ENCODE measurements at regions not wholly inside any gene's neighbourhood (a gene's known extent, or its start where the extent isn't known, plus 50 kb on each side); places are given as distances from the start of the nearest gene placed in this dataset.

GRCh38 chr16:59295474-59295873, 561.4 kb upstream of the GOT2 start:
- ATAC-seq (no peak), DNase-seq (no peak)
- no peak for TF ChIP-seq CTCF (conservative IDR thresholded peaks at IDR 0.05; ENCODE audit: low read depth, low read length)
- no TSS peak for BruUV-seq (replicated peaks)
- H2AFZ ChIP-seq (ENCODE audit: low read length), result no peak overlapping the region
- POLR2A ChIA-PET (ENCODE audit: unreplicated experiment), result no interaction called here
- H3K9me3 ChIP-seq (ENCODE audit: low read length), result no peaks in the 10 kb centered on the region
- no peak overlapping the region for H3K4me2 ChIP-seq (ENCODE audit: low read length)
- intact Hi-C loops (cut with micrococcal nuclease), result no loop called here
- H3K79me2 ChIP-seq (ENCODE audit: low read length), result no peaks in the 10 kb centered on the region
- no peaks in the 10 kb centered on the region for H3K36me3 ChIP-seq (ENCODE audit: low read depth, low read length)
- H4K20me1 ChIP-seq (ENCODE audit: low read length), result no peaks in the 10 kb centered on the region
- H3K4me3 ChIP-seq (ENCODE audit: low read length), result no peak overlapping the region
- H3K27me3 ChIP-seq (ENCODE audit: low read length), result no peaks in the 10 kb centered on the region
- H3K9ac ChIP-seq (ENCODE audit: low read length), result no peak overlapping the region
- H3K9me2 ChIP-seq (replicated peaks; ENCODE audit: low read length), result no peaks in the 10 kb centered on the region
- CTCF ChIA-PET, result no interaction called here
- no peak overlapping the region for H3K27ac ChIP-seq (ENCODE audit: low read length)
- H3F3A ChIP-seq (ENCODE audit: low read length, unreplicated experiment), result no peaks in the 10 kb centered on the region
- no peaks in the 10 kb centered on the region for H3K4me1 ChIP-seq (ENCODE audit: insufficient read depth, low read length)

GRCh38 chr16:59290718-59291117, 556.6 kb upstream of the GOT2 start:
- POLR2A ChIA-PET (ENCODE audit: unreplicated experiment), result no interaction called here

GRCh38 chr16:59289151-59289550, 555.0 kb upstream of the GOT2 start:
- POLR2A ChIA-PET (ENCODE audit: unreplicated experiment), result no interaction called here
- no peaks in the 10 kb centered on the region for H4K20me1 ChIP-seq (ENCODE audit: low read length)
- no peak overlapping the region for H2AFZ ChIP-seq (ENCODE audit: low read length)
- no peaks in the 10 kb centered on the region for H3K27me3 ChIP-seq (ENCODE audit: low read length)
- DNase-seq (no peak), ATAC-seq (no peak)
- no peaks in the 10 kb centered on the region for H3K4me1 ChIP-seq (ENCODE audit: insufficient read depth, low read length)
- no peak overlapping the region for H3K4me2 ChIP-seq (ENCODE audit: low read length)
- no peaks in the 10 kb centered on the region for H3K79me2 ChIP-seq (ENCODE audit: low read length)
- no peaks in the 10 kb centered on the region for H3K36me3 ChIP-seq (ENCODE audit: low read depth, low read length)
- no peak overlapping the region for H3K4me3 ChIP-seq (ENCODE audit: low read length)
- no TSS peak for BruUV-seq (replicated peaks)
- CTCF ChIA-PET, result no interaction called here
- H3K9me2 ChIP-seq (replicated peaks; ENCODE audit: low read length), result no peaks in the 10 kb centered on the region
- H3F3A ChIP-seq (ENCODE audit: low read length, unreplicated experiment), result no peaks in the 10 kb centered on the region
- no peak overlapping the region for H3K9ac ChIP-seq (ENCODE audit: low read length)
- intact Hi-C loops (cut with micrococcal nuclease), result no loop called here
- TF ChIP-seq EZH2phosphoT487 (IDR thresholded peaks at IDR 0.05; ENCODE audit: borderline replicate concordance, low read length) (no peak), CTCF (conservative IDR thresholded peaks at IDR 0.05; ENCODE audit: low read depth, low read length) (no peak), EZH2 (IDR thresholded peaks at IDR 0.05; ENCODE audit: low read length, unreplicated experiment) (no peak)
- H3K27ac ChIP-seq (ENCODE audit: low read length), result no peak overlapping the region
- H3K9me3 ChIP-seq (ENCODE audit: low read length), result no peaks in the 10 kb centered on the region

More at GRCh38 chr16:59290718-59291117, 556.6 kb upstream of the GOT2 start:
- intact Hi-C loops (cut with micrococcal nuclease), result no loop called here
- no peak for TF ChIP-seq EZH2 (IDR thresholded peaks at IDR 0.05; ENCODE audit: low read length, unreplicated experiment)
- TF ChIP-seq CTCF (conservative IDR thresholded peaks at IDR 0.05; ENCODE audit: low read depth, low read length), result no peak
- TF ChIP-seq EZH2phosphoT487 (IDR thresholded peaks at IDR 0.05; ENCODE audit: borderline replicate concordance, low read length), result no peak
- no TSS peak for BruUV-seq (replicated peaks)
- Histone ChIP-seq H3K4me2 (ENCODE audit: low read length) (no peak overlapping the region), H3F3A (ENCODE audit: low read length, unreplicated experiment) (no peaks in the 10 kb centered on the region), H3K27ac (ENCODE audit: low read length) (no peak overlapping the region), H3K4me1 (ENCODE audit: insufficient read depth, low read length) (no peaks in the 10 kb centered on the region), H3K9me3 (ENCODE audit: low read length) (no peaks in the 10 kb centered on the region), H2AFZ (ENCODE audit: low read length) (no peak overlapping the region), H3K79me2 (ENCODE audit: low read length) (no peaks in the 10 kb centered on the region), H3K9ac (ENCODE audit: low read length) (no peak overlapping the region), H4K20me1 (ENCODE audit: low read length) (no peaks in the 10 kb centered on the region), H3K9me2 (replicated peaks; ENCODE audit: low read length) (no peaks in the 10 kb centered on the region), H3K27me3 (ENCODE audit: low read length) (no peaks in the 10 kb centered on the region), H3K4me3 (ENCODE audit: low read length) (no peak overlapping the region), H3K36me3 (ENCODE audit: low read depth, low read length) (no peaks in the 10 kb centered on the region)
- no peak for ATAC-seq
- DNase-seq, result no peak
- CTCF ChIA-PET, result no interaction called here

Measured in PC-3 (cell line).